DOHH2 (cell line): ENCODE measurements at regions not wholly inside any gene's neighbourhood (a gene's known extent, or its start where the extent isn't known, plus 50 kb on each side); places are given as distances from the start of the nearest gene placed in this dataset.
A peak's percentile ranks its signal among the peaks of the same experiment; 100 is the strongest.

Experiments used
- H3F3A ChIP-seq: fragments of 200-600 bp; sonication (generic), shearing (Covaris generic); 2 replicates; pipeline ENCODE4 v1.6.0; 2016; ENCODE audit warnings: antibody characterized with exemption, mild to moderate bottlenecking; ENCODE audit not compliant: control insufficient read depth, insufficient read depth
- H3K27ac ChIP-seq: fragments of 200-600 bp; sonication (generic); 2 replicates; pipeline ENCODE4 v1.5.1; 2014; ENCODE audit warnings: low read depth, mild to moderate bottlenecking, low read length, moderate library complexity
- H3K27me3 ChIP-seq: fragments of 200-600 bp; sonication (generic); 2 replicates; pipeline ENCODE4 v1.6.1; 2014; ENCODE audit warnings: mild to moderate bottlenecking, low read length, mixed read lengths; ENCODE audit not compliant: control insufficient read depth
- H3K36me3 ChIP-seq: fragments of 200-600 bp; sonication (generic); 2 replicates; pipeline ENCODE4 v1.6.1; 2014; ENCODE audit warnings: mild to moderate bottlenecking, low read length, moderate library complexity, mixed read lengths; ENCODE audit not compliant: control insufficient read depth
- H3K4me1 ChIP-seq: fragments of 200-600 bp; sonication (generic); 2 replicates; pipeline ENCODE4 v1.6.1; 2014; ENCODE audit warnings: mild to moderate bottlenecking, low read length, mixed read lengths; ENCODE audit not compliant: control insufficient read depth
- H3K4me2 ChIP-seq: fragments of 200-600 bp; sonication (generic); 2 replicates; pipeline ENCODE4 v1.6.0; 2014; ENCODE audit warnings: mild to moderate bottlenecking, low read length, moderate library complexity
- H3K4me3 ChIP-seq: fragments of 200-600 bp; sonication (generic); 2 replicates; pipeline ENCODE4 v1.5.1; 2014; ENCODE audit warnings: mild to moderate bottlenecking, low read length, mixed read lengths
- H3K79me2 ChIP-seq: fragments of 200-600 bp; sonication (generic); 2 replicates; pipeline ENCODE4 v1.6.1; 2014; ENCODE audit warnings: mild to moderate bottlenecking, low read length, mixed read lengths; ENCODE audit not compliant: control insufficient read depth
- H3K9me2 ChIP-seq: fragments of 200-600 bp; sonication (generic); replicated peaks from 2 replicates; pipeline ENCODE4 v1.6.1; 2014; ENCODE audit warnings: mild to moderate bottlenecking, low read length, mixed read lengths; ENCODE audit not compliant: control insufficient read depth
- H3K9me3 ChIP-seq: fragments of 200-600 bp; sonication (generic); 2 replicates; pipeline ENCODE4 v1.6.1; 2014; ENCODE audit warnings: antibody characterized with exemption, low read length, mixed read lengths; ENCODE audit not compliant: control insufficient read depth, insufficient read depth
- H4K20me1 ChIP-seq: fragments of 200-600 bp; sonication (generic); 2 replicates; pipeline ENCODE4 v1.6.0; 2014; ENCODE audit warnings: low read depth, mild to moderate bottlenecking, antibody characterized with exemption, low read length, moderate library complexity; ENCODE audit not compliant: control insufficient read depth, insufficient read depth
- EZH2phosphoT487 ChIP-seq: fragments of 200-600 bp; sonication (generic); IDR thresholded peaks from 2 replicates; pipeline ENCODE4 v1.6.1; 2017; ENCODE audit warnings: borderline replicate concordance, mild to moderate bottlenecking, antibody characterized with exemption, low read length, moderate library complexity, mixed read lengths
- TF ChIP-seq, protein P1 (sequence below): fragments of 200-600 bp; sonication (generic); IDR thresholded peaks from one replicate; pipeline ENCODE4 v1.5.1; 2014; ENCODE audit warnings: antibody characterized with exemption, mild to moderate bottlenecking, low read depth, low read length; ENCODE audit not compliant: poor library complexity, severe bottlenecking

- no peaks in the 10 kb centered on the region for H3K9me3 ChIP-seq
- no peak overlapping the region for H3K4me3 ChIP-seq
- no peak overlapping the region for H3K4me2 ChIP-seq
- no peaks in the 10 kb centered on the region for H4K20me1 ChIP-seq
- H3K27ac ChIP-seq: no peak overlapping the region
- H3K36me3 ChIP-seq: no peaks in the 10 kb centered on the region
- H3K27me3 ChIP-seq: no peaks in the 10 kb centered on the region
- H3F3A ChIP-seq: no peaks in the 10 kb centered on the region
- H3K9me2 ChIP-seq: no peaks in the 10 kb centered on the region; the same call in 1 of the 2 replicates
- H3K79me2 ChIP-seq: no peaks in the 10 kb centered on the region
- TF ChIP-seq, protein P1, sequence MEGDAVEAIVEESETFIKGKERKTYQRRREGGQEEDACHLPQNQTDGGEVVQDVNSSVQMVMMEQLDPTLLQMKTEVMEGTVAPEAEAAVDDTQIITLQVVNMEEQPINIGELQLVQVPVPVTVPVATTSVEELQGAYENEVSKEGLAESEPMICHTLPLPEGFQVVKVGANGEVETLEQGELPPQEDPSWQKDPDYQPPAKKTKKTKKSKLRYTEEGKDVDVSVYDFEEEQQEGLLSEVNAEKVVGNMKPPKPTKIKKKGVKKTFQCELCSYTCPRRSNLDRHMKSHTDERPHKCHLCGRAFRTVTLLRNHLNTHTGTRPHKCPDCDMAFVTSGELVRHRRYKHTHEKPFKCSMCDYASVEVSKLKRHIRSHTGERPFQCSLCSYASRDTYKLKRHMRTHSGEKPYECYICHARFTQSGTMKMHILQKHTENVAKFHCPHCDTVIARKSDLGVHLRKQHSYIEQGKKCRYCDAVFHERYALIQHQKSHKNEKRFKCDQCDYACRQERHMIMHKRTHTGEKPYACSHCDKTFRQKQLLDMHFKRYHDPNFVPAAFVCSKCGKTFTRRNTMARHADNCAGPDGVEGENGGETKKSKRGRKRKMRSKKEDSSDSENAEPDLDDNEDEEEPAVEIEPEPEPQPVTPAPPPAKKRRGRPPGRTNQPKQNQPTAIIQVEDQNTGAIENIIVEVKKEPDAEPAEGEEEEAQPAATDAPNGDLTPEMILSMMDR: peak; percentile 78
- TF ChIP-seq EZH2phosphoT487: no peak
- H3K4me1 ChIP-seq: no peaks in the 10 kb centered on the region
Observed at GRCh38 chr5:56314529-56314928, 81.4 kb upstream of the ANKRD55 start.

- Histone ChIP-seq H3K9me2 (no peaks in the 10 kb centered on the region; the same call in 1 of the 2 replicates), H3K27ac (no peak overlapping the region), H4K20me1 (no peaks in the 10 kb centered on the region), H3F3A (no peaks in the 10 kb centered on the region), H3K4me1 (no peaks in the 10 kb centered on the region), H3K79me2 (no peaks in the 10 kb centered on the region), H3K4me2 (no peak overlapping the region), H3K4me3 (no peak overlapping the region), H3K27me3 (no peaks in the 10 kb centered on the region), H3K9me3 (no peaks in the 10 kb centered on the region), H3K36me3 (no peaks in the 10 kb centered on the region)
- TF ChIP-seq EZH2phosphoT487: no peak
- TF ChIP-seq, protein P1: no peak
Observed at GRCh38 chr5:56313596-56313995, 80.5 kb upstream of the ANKRD55 start.

DNA sequence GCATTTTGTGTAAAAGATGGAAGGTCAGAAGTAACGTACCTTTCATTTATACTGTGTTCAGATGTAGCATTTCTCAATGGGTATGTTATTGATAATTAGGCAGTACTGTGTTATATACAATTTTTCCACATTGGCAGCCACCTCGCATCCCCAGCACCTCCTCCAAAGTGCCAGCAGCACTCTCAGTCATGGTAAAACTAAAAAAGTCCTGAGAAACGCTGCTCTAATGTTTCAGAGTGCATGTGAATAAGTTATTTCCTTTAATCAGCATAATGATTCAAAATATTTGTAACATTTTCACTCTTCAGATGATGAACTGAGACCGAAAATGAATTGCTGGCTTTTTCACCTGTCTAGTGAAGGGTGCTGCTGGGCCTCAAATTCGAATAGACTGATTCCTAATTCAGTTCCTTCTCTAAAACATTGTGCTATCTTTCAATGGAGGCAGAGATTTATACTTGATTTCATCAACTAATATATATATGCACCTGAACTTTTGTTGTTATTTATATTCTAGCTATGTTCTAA lies 79.9 kb upstream of the ANKRD55 start:
- Histone ChIP-seq H3K4me1 (no peaks in the 10 kb centered on the region), H3K4me2 (no peak overlapping the region), H3K4me3 (no peak overlapping the region), H3K9me2 (no peaks in the 10 kb centered on the region; the same call in 1 of the 2 replicates), H3K27me3 (no peaks in the 10 kb centered on the region), H4K20me1 (no peaks in the 10 kb centered on the region), H3K79me2 (no peaks in the 10 kb centered on the region), H3K9me3 (no peaks in the 10 kb centered on the region), H3K36me3 (no peaks in the 10 kb centered on the region), H3F3A (no peaks in the 10 kb centered on the region), H3K27ac (no peak overlapping the region)
- no peak for TF ChIP-seq EZH2phosphoT487
- TF ChIP-seq, protein P1: no peak
